ENCODE measurements at regions not wholly inside any gene's neighbourhood (a gene's known extent, or its start where the extent isn't known, plus 50 kb on each side); places are given as distances from the start of the nearest gene placed in this dataset.
"Not testable (repeated sequence)": the region's sequence is repeated elsewhere in the genome, so short reads cannot be mapped to it uniquely, and the experiment has no call there.

GRCh38 chr5:166624573-166624972 lies 1666.9 kb upstream of the WWC1 start:
- DNase-seq (ENCODE audit: low read depth), result no peak

GRCh38 chr5:166625210-166625865 lies 1666.1 kb upstream of the WWC1 start:
- DNase-seq (ENCODE audit: low read depth), result no peak

- no peak for DNase-seq (ENCODE audit: low read depth)
Observed at GRCh38 chr5:166637295-166637694, 1654.2 kb upstream of the WWC1 start.

GRCh38 chr5:166639151-166639550 lies 1652.3 kb upstream of the WWC1 start:
- no peak for DNase-seq (ENCODE audit: low read depth)

- not testable (repeated sequence) for DNase-seq (ENCODE audit: low read depth)
Observed at GRCh38 chr5:166640136-166640535, 1651.3 kb upstream of the WWC1 start.

- no peak for DNase-seq (ENCODE audit: low read depth)
Observed at GRCh38 chr5:166648736-166649135, 1642.7 kb upstream of the WWC1 start.

- DNase-seq (ENCODE audit: low read depth), result no peak
Observed at GRCh38 chr5:166649676-166650075, 1641.8 kb upstream of the WWC1 start.

- no peak for DNase-seq (ENCODE audit: low read depth)
Observed at GRCh38 chr5:166651234-166651633, 1640.2 kb upstream of the WWC1 start.

GRCh38 chr5:166671811-166672210 lies 1619.6 kb upstream of the WWC1 start:
- DNase-seq (ENCODE audit: low read depth), result no peak

GRCh38 chr5:166672431-166672830 lies 1619.0 kb upstream of the WWC1 start:
- DNase-seq (ENCODE audit: low read depth), result no peak

GRCh38 chr5:166677891-166678290 lies 1613.6 kb upstream of the WWC1 start:
- DNase-seq (ENCODE audit: low read depth), result no peak

GRCh38 chr5:166679331-166679730 lies 1612.1 kb upstream of the WWC1 start:
- no peak for DNase-seq (ENCODE audit: low read depth)

GRCh38 chr5:166695326-166695725 lies 1596.1 kb upstream of the WWC1 start:
- DNase-seq (ENCODE audit: low read depth), result no peak

- DNase-seq (ENCODE audit: low read depth), result no peak
Observed at GRCh38 chr5:166708291-166708690, 1583.2 kb upstream of the WWC1 start.

GRCh38 chr5:166709691-166710090 lies 1581.8 kb upstream of the WWC1 start:
- no peak for DNase-seq (ENCODE audit: low read depth)

GRCh38 chr5:166710271-166710670 lies 1581.2 kb upstream of the WWC1 start:
- no peak for DNase-seq (ENCODE audit: low read depth)

- no peak for DNase-seq (ENCODE audit: low read depth)
Observed at GRCh38 chr5:166712447-166713185, 1578.8 kb upstream of the WWC1 start.

GRCh38 chr5:166713295-166713694 lies 1578.2 kb upstream of the WWC1 start:
- no peak for DNase-seq (ENCODE audit: low read depth)

GRCh38 chr5:166716856-166717492 lies 1574.5 kb upstream of the WWC1 start:
- DNase-seq (ENCODE audit: low read depth), result no peak

GRCh38 chr5:166719991-166720390 lies 1571.5 kb upstream of the WWC1 start:
- no peak for DNase-seq (ENCODE audit: low read depth)

GRCh38 chr5:166722939-166723338 lies 1568.5 kb upstream of the WWC1 start:
- no peak for DNase-seq (ENCODE audit: low read depth)

- no peak for DNase-seq (ENCODE audit: low read depth)
Observed at GRCh38 chr5:166724284-166724683, 1567.2 kb upstream of the WWC1 start.

- no peak for DNase-seq (ENCODE audit: low read depth)
Observed at GRCh38 chr5:166725593-166725992, 1565.9 kb upstream of the WWC1 start.
